ENCODE measurements at regions not wholly inside any gene's neighbourhood (a gene's known extent, or its start where the extent isn't known, plus 50 kb on each side); places are given as distances from the start of the nearest gene placed in this dataset.

DNA sequence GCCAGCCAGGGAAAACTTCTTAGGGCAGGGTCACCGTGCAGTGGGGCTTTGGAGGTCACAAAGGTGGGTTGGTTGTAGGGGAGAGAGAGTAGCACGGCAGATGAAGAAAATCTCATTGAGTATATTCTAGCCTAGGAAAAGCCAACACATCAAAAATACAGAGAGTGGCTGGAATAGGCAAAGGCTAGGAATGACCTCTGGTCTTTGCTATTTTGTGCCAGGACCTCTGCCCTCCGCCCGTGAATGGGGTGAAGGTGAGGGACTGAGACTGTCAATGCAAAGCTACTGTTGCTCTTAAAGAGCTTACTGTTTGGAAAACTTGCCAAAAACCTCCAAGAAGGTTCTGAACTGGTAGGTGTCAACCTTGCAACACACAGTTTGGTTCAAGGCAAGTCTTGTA lies 346.7 kb downstream of the CDH26 start:
- TF ChIP-seq, protein P1, sequence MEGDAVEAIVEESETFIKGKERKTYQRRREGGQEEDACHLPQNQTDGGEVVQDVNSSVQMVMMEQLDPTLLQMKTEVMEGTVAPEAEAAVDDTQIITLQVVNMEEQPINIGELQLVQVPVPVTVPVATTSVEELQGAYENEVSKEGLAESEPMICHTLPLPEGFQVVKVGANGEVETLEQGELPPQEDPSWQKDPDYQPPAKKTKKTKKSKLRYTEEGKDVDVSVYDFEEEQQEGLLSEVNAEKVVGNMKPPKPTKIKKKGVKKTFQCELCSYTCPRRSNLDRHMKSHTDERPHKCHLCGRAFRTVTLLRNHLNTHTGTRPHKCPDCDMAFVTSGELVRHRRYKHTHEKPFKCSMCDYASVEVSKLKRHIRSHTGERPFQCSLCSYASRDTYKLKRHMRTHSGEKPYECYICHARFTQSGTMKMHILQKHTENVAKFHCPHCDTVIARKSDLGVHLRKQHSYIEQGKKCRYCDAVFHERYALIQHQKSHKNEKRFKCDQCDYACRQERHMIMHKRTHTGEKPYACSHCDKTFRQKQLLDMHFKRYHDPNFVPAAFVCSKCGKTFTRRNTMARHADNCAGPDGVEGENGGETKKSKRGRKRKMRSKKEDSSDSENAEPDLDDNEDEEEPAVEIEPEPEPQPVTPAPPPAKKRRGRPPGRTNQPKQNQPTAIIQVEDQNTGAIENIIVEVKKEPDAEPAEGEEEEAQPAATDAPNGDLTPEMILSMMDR (conservative IDR thresholded peaks at IDR 0.05; ENCODE audit: low read depth, low read length): no peak
- TF ChIP-seq EZH2 (IDR thresholded peaks at IDR 0.05; ENCODE audit: low read length, unreplicated experiment): no peak
